ENCODE measurements at regions not wholly inside any gene's neighbourhood (a gene's known extent, or its start where the extent isn't known, plus 50 kb on each side); places are given as distances from the start of the nearest gene placed in this dataset.

DNA sequence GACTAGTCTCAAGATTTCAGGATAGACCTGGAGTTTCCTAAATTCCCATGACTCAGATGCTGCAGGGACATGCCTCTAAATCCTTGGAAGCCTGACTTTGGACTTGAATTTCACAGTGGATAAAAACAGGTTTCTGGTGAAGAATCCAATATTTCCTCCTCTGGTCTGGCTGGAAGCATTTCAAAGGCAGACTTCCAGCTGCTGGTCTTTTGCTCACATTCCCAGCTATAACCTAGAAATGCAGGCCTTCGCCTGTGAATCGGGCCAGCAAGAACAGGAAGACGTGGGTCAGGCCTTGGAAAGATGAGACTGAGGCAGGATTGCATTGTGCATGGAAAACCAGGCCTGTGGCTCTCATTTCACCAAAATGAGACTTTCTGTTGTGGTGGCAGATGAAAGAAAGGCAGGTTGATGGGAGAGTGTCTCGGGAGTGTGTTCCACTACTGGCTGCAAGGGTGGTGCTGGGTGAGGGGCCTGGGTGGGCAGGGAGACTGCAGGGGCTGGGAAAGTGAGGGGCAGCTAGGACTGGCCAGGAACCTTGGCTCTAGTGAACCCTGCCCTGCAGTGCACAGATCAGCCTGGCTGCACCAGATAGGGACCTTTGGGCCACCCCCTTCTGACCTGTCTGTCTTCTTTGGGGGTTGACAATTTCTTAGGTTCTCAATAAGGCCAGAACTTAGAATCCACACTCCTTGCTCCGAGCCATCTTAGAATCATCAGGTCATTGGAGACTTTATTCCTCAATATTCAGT is 488.8 kb upstream of the MKI67 start:
- Histone ChIP-seq H3K9me3 (no peaks in the 10 kb centered on the region), H3K27me3 (ENCODE audit: insufficient read depth in 3 of 3, low read length in 2 of 3) (peaks cover 0 to 4% (median 4%) of the 10 kb centered on the region in 3 donors), H3K4me1 (no peaks in the 10 kb centered on the region), H3K36me3 (ENCODE audit: insufficient read depth in 1 of 2, low read depth in 1 of 2) (no peaks in the 10 kb centered on the region), H3K4me3 (no peak overlapping the region), H3K27ac (no peak overlapping the region)
- intact Hi-C loops (cut with DNase I): no loop called here
- DNase-seq (no peak), ATAC-seq (no peak)
- TF ChIP-seq, protein P1, sequence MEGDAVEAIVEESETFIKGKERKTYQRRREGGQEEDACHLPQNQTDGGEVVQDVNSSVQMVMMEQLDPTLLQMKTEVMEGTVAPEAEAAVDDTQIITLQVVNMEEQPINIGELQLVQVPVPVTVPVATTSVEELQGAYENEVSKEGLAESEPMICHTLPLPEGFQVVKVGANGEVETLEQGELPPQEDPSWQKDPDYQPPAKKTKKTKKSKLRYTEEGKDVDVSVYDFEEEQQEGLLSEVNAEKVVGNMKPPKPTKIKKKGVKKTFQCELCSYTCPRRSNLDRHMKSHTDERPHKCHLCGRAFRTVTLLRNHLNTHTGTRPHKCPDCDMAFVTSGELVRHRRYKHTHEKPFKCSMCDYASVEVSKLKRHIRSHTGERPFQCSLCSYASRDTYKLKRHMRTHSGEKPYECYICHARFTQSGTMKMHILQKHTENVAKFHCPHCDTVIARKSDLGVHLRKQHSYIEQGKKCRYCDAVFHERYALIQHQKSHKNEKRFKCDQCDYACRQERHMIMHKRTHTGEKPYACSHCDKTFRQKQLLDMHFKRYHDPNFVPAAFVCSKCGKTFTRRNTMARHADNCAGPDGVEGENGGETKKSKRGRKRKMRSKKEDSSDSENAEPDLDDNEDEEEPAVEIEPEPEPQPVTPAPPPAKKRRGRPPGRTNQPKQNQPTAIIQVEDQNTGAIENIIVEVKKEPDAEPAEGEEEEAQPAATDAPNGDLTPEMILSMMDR (IDR thresholded peaks at IDR 0.05): no peak
- 55 to 75% (median 57%) methylated on average over 5 of the region's 5 CpGs for WGBS, 3 donors

DNA sequence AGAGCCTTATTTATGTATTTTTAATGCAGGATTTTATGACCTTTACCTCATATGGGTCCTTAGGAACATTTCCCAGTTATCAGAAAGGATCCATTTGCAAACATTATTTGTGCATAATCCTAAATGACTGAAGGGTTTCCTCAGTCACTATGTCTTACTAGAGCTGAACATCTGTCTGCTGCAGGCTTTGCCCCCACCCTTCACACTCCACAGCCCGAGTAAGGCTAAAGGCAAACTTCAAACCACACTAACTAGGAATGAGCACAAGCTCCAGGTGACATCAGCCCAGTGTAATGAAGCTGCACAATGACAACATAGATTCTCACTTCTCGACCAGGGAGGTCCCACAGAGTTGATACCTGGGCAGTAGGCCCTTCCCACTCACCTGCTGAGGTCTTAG is 491.3 kb upstream of the MKI67 start:
- peaks cover 0 to 4% (median 0%) of the 10 kb centered on the region in 3 donors for H3K27me3 ChIP-seq (ENCODE audit: insufficient read depth in 3 of 3, low read length in 2 of 3)
- H3K27ac ChIP-seq: no peak overlapping the region
- intact Hi-C loops (cut with DNase I): no loop called here
- no peak for DNase-seq
- H3K4me3 ChIP-seq: no peak overlapping the region
- H3K4me1 ChIP-seq: no peaks in the 10 kb centered on the region
- no peaks in the 10 kb centered on the region for H3K36me3 ChIP-seq (ENCODE audit: insufficient read depth in 1 of 2, low read depth in 1 of 2)
- 66 to 77% (median 77%) methylated on average over 2 of the region's 2 CpGs for WGBS, 3 donors
- H3K9me3 ChIP-seq: no peaks in the 10 kb centered on the region
- ATAC-seq: no peak
- TF ChIP-seq, protein P1 (IDR thresholded peaks at IDR 0.05): no peak

DNA sequence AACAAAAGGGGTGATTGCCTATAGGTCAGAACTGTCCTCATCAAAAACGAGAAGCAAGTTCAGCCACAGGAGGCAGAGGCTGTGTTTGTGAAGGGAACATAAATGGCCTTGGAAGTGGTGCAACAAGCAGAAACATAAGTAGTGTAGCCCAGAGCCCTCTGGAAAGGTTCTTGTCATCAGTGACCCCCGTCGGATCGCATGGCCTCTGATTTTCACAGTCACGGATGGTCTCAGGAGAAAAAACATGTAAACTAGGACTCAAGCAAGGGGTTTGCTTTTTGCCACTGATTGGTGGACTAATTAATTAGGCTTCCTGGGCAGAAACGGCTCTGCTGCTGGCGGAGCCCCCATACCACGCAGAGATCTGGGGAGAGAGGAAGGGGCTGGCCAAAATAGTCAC is 496.5 kb upstream of the MKI67 start:
- Histone ChIP-seq H3K36me3 (ENCODE audit: insufficient read depth in 1 of 2, low read depth in 1 of 2) (no peaks in the 10 kb centered on the region), H3K27me3 (ENCODE audit: insufficient read depth in 3 of 3, low read length in 2 of 3) (peaks cover 0 to 4% (median 3%) of the 10 kb centered on the region in 3 donors), H3K27ac (no peak overlapping the region), H3K4me1 (no peaks in the 10 kb centered on the region), H3K9me3 (no peaks in the 10 kb centered on the region), H3K4me3 (no peak overlapping the region)
- no peak for ATAC-seq
- no peak for DNase-seq
- TF ChIP-seq, protein P1 (IDR thresholded peaks at IDR 0.05): no peak
- WGBS, 3 donors: 82 to 84% (median 84%) methylated on average over 8 of the region's 8 CpGs
- intact Hi-C loops (cut with DNase I): loop anchor here in 1 of 2 donors (10.0 kb wide), 1 partner anchor 402 kb away; no protein-coding TSS in a partner anchor

DNA sequence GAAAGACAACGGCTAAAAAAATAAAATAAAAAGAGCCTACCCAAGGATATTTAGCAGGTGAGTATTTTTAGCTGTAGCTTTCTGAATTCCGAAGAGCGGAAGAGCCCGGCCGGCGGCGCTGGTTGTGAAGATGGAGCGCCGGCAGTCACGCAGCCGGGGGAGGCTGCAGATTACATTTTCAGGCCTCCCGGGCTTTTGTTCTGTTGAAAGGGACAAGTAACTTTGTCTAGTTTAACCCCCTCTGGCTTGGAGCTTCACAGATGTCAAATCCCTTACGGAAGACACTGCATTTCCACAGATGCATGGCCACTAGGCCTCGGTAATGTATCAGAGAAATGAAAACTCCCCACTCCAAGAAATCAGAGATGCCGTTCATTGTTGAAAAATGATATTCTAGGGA is 497.6 kb upstream of the MKI67 start:
- ATAC-seq: no peak
- H3K9me3 ChIP-seq: no peaks in the 10 kb centered on the region
- H3K27me3 ChIP-seq (ENCODE audit: insufficient read depth in 3 of 3, low read length in 2 of 3): peaks cover 0 to 3% (median 0%) of the 10 kb centered on the region in 3 donors
- intact Hi-C loops (cut with DNase I): loop anchor here in 1 of 2 donors (10.0 kb wide), 1 partner anchor 401 kb away; no protein-coding TSS in a partner anchor
- H3K27ac ChIP-seq: no peak overlapping the region
- no peak for DNase-seq
- no peaks in the 10 kb centered on the region for H3K4me1 ChIP-seq
- no peak overlapping the region for H3K4me3 ChIP-seq
- 82% methylated on average over 15 of the region's 15 CpGs for WGBS, 3 donors
- H3K36me3 ChIP-seq (ENCODE audit: insufficient read depth in 1 of 2, low read depth in 1 of 2): no peaks in the 10 kb centered on the region
- TF ChIP-seq, protein P1 (IDR thresholded peaks at IDR 0.05): no peak
